ENCODE measurements at regions not wholly inside any gene's neighbourhood (a gene's known extent, or its start where the extent isn't known, plus 50 kb on each side); places are given as distances from the start of the nearest gene placed in this dataset.

DNA sequence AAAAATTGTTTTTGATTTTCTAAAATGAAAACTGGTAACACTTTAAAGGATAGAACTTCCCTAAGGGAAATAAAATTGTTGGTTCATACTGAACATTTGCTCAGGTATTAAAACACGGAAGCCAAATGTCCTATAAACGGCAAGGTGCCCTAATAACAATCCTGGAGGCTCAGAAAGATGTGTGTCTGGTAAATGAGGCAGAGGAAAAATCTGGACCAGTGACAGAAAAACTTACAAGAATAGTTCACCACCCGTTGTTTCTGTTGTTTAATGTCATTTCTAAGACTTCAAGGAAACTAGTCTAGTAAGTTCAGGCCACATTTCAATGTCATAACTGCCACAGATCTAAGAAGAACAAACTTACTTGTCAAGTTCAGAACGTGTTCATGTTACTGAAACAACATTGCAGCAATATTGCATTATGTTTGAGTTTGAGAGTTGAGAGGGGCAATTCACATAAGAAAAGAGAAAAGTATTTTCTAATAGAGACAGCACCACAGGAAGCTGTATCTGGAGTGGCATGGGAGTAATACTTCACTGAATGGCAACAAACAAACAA is 476.6 kb downstream of the GRXCR1 start:
- H3K4me3 ChIP-seq (ENCODE audit: low read depth, low read length) = no peak overlapping the region
- TF ChIP-seq, protein P1, sequence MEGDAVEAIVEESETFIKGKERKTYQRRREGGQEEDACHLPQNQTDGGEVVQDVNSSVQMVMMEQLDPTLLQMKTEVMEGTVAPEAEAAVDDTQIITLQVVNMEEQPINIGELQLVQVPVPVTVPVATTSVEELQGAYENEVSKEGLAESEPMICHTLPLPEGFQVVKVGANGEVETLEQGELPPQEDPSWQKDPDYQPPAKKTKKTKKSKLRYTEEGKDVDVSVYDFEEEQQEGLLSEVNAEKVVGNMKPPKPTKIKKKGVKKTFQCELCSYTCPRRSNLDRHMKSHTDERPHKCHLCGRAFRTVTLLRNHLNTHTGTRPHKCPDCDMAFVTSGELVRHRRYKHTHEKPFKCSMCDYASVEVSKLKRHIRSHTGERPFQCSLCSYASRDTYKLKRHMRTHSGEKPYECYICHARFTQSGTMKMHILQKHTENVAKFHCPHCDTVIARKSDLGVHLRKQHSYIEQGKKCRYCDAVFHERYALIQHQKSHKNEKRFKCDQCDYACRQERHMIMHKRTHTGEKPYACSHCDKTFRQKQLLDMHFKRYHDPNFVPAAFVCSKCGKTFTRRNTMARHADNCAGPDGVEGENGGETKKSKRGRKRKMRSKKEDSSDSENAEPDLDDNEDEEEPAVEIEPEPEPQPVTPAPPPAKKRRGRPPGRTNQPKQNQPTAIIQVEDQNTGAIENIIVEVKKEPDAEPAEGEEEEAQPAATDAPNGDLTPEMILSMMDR (conservative IDR thresholded peaks at IDR 0.05; ENCODE audit: low read depth, low read length) = no peak
- DNase-seq (ENCODE audit: low read depth) = no peak

- no peak for DNase-seq (ENCODE audit: low read depth)
- TF ChIP-seq, protein P1 (conservative IDR thresholded peaks at IDR 0.05; ENCODE audit: low read depth, low read length) = no peak
- no peak overlapping the region for H3K4me3 ChIP-seq (ENCODE audit: low read depth, low read length)
Measured at GRCh38 chr4:43373201-43373600, 480.7 kb downstream of the GRXCR1 start.

DNA sequence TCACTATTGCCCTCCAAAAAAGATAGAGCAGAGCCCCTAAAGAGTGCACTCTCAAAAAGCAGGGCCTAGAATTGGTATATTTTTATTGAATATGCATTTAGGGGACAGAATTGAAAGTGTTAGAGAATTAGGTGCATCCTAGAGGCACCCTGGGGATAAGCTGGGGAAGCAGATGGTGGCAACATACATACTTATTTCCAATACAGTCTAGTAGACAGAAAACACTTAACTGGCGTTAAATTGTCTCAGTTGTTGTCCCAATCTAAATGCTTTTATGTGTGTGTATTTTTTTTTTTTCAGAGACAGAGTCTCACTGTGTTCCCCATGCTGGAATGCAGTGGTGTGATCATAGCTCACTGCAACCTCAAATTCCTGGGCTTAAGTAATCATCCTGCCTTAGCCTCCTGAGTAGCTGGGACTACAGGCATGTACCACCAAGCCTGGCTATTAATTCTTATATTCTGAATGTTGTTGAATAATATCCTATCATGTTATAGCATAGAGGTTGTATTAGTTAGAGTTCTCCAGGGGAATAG is 481.8 kb downstream of the GRXCR1 start:
- TF ChIP-seq, protein P1 (conservative IDR thresholded peaks at IDR 0.05; ENCODE audit: low read depth, low read length) = no peak
- no peak overlapping the region for H3K4me3 ChIP-seq (ENCODE audit: low read depth, low read length)
- no peak for DNase-seq (ENCODE audit: low read depth)

DNA sequence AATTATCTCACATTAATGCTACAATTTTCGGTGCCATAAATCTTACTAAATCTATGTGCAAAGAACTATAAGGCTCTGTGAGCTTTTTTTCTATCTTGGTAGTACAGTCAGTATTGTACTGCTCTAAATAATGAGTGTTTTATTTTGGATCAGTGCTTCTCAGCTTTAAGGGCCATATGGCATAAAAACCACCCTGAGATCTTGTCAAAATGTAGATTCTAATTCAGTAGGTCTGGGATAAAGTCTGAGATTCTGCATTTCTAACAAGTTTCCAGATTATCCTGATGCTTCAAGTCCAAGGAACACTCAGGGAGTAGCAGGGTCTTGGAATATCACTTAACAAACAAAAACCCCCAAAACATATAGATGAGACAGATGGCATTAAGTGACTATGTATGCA is 486.5 kb downstream of the GRXCR1 start:
- DNase-seq (ENCODE audit: low read depth) = no peak
- no peak overlapping the region for H3K4me3 ChIP-seq (ENCODE audit: low read depth, low read length)
- TF ChIP-seq, protein P1 (conservative IDR thresholded peaks at IDR 0.05; ENCODE audit: low read depth, low read length) = no peak

- DNase-seq (ENCODE audit: low read depth) = no peak
- TF ChIP-seq, protein P1 (conservative IDR thresholded peaks at IDR 0.05; ENCODE audit: low read depth, low read length) = no peak
- H3K4me3 ChIP-seq (ENCODE audit: low read depth, low read length) = no peak overlapping the region
Measured at GRCh38 chr4:43380093-43380492, 487.6 kb downstream of the GRXCR1 start.

GRCh38 chr4:43391069-43391468 is 498.6 kb downstream of the GRXCR1 start:
- TF ChIP-seq, protein P1 (conservative IDR thresholded peaks at IDR 0.05; ENCODE audit: low read depth, low read length) = no peak
- no peak overlapping the region for H3K4me3 ChIP-seq (ENCODE audit: low read depth, low read length)

GRCh38 chr4:43394976-43395375 is 502.5 kb downstream of the GRXCR1 start:
- TF ChIP-seq, protein P1 (conservative IDR thresholded peaks at IDR 0.05; ENCODE audit: low read depth, low read length) = no peak
- DNase-seq (ENCODE audit: low read depth) = no peak
- H3K4me3 ChIP-seq (ENCODE audit: low read depth, low read length) = no peak overlapping the region

More at GRCh38 chr4:43391069-43391468, 498.6 kb downstream of the GRXCR1 start:
- DNase-seq (ENCODE audit: low read depth) = no peak

Measured in epithelial cell of proximal tubule (primary cell).